C4-2B (cell line): ENCODE measurements at regions not wholly inside any gene's neighbourhood (a gene's known extent, or its start where the extent isn't known, plus 50 kb on each side); places are given as distances from the start of the nearest gene placed in this dataset.
A peak's percentile ranks its signal among the peaks of the same experiment; 100 is the strongest.
"Not testable (repeated sequence)": the region's sequence is repeated elsewhere in the genome, so short reads cannot be mapped to it uniquely, and the experiment has no call there.

Experiments
- H3K27ac ChIP-seq: fragments of 450-650 bp; 2 replicates; pipeline ENCODE4 v1.5.1; 2017
- CTCF ChIP-seq: fragments of 450-650 bp; conservative IDR thresholded peaks from 2 replicates; pipeline ENCODE4 v1.5.1; 2017; ENCODE audit warnings: mild to moderate bottlenecking
- ZFX ChIP-seq: fragments of 450-650 bp; IDR thresholded peaks from 2 replicates; pipeline ENCODE4 v1.6.1; 2017

- TF ChIP-seq CTCF (no peak), ZFX (no peak)
These were observed 165.9 kb upstream of the ARHGAP5 start for GRCh38 chr14:31911160-31911559.

DNA sequence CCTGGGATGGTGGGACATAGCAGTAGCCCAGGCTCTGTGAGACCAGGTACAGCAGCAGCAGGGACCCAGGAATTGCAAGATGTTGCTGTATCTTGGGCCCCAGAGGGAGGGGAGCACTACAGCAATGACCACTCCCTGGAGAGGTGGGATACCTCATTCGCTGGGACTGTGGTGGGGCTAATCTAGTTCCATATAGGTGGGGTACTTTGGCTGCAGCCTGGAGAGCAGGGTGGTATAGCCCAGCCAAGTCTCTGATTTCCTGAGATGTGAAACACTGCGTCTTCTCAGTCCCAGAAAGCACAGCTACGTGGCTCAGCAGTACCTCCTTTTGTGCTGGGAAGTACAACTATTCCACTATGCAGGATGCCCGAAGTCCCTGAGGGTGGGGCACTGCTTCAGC, 163.7 kb upstream of the ARHGAP5 start:
- H3K27ac ChIP-seq: no peak overlapping the region
- TF ChIP-seq CTCF (no peak), ZFX (no peak)

More at GRCh38 chr14:31911160-31911559, 165.9 kb upstream of the ARHGAP5 start:
- H3K27ac ChIP-seq: no peak overlapping the region

- not testable (repeated sequence) for H3K27ac ChIP-seq
These were observed 158.8 kb upstream of the ARHGAP5 start for GRCh38 chr14:31918289-31918688.

GRCh38 chr14:31920001-31920400, 157.1 kb upstream of the ARHGAP5 start:
- H3K27ac ChIP-seq: no peak overlapping the region
- TF ChIP-seq CTCF (no peak), ZFX (no peak)

DNA sequence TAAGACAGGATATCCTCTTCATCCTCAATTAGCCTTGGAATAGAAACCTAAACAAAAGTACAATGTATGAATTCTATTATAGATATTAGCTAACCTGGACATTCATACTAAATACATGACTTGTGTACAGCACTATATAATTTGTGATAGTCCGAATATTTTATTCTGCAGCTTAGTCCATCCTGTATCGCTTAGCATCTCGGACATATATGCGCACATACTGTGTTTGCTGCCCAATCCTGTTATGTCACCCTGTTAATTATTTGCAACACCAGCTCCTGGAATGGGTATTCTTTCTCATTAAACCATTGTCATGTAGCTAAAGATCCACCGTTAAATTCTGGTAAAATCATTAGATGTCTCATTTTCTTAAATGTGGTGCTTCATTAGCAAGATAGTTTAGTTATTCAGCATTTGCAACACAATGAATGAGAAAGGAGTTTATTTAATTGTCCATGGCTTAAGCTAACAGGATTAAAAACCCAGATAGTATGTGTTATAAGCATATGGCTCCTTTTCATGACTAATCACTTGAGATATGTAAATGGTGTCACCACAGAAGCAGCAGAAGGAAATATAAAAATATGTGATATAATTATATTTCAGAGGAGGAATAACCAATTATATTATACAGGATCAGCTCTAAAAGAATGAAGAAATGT, 156.0 kb upstream of the ARHGAP5 start:
- no peak overlapping the region for H3K27ac ChIP-seq
- no peak for TF ChIP-seq CTCF
- TF ChIP-seq ZFX: no peak

- TF ChIP-seq ZFX (no peak), CTCF (no peak)
- H3K27ac ChIP-seq: no peak overlapping the region; the same call in 1 of the 2 replicates
These were observed 155.4 kb upstream of the ARHGAP5 start for GRCh38 chr14:31921721-31922120.

GRCh38 chr14:31926123-31926522, 151.0 kb upstream of the ARHGAP5 start:
- TF ChIP-seq CTCF (peak; percentile 84), ZFX (no peak)
- no peak overlapping the region for H3K27ac ChIP-seq

DNA sequence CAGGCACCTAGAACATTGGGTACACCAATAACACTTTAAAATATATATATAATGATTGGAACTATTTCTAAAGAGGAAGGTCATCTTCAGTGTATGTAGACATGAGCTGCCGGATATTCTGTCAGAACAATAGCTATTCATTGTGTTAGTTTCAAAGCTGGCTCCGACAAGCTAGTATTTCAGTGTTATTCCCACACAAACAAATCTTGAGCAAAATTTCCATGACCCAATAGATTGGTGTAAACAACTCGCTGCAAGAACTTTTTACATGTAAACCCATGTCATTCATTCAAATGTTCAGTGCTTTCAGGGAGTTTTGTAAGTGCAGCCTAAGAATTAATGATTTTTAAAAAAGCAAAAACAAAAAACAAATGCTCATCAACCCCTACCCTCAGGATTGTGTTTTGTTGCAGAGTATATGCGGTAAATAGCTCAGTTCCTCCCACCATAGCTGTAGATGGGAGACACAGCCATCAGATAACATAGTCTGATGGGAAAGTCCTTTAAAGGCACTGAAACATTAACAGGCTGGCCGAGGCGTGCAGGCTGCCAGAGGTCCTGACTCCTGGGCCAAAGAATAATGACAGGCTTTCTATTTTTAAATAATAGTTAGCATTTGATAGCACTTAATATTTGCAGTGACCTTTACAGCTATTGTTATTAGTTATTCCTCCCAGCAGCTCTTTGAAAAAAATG, 150.3 kb upstream of the ARHGAP5 start:
- TF ChIP-seq ZFX (no peak), CTCF (no peak)
- H3K27ac ChIP-seq: no peak overlapping the region
